Colon (tissue), 2 donors: ENCODE measurements at regions not wholly inside any gene's neighbourhood (a gene's known extent, or its start where the extent isn't known, plus 50 kb on each side); places are given as distances from the start of the nearest gene placed in this dataset.
"Not testable (repeated sequence)": the region's sequence is repeated elsewhere in the genome, so short reads cannot be mapped to it uniquely, and the experiment has no call there.

Source experiments
- FAIRE-seq: peaks from 2 replicates; lab custom pipeline; 2012; peaks lifted over from hg19 to GRCh38; lab: Jason Lieb, UNC
- donor health status: control.
- donor health status: control.

- no peak for FAIRE-seq
Measured at GRCh38 chr4:11698846-11699590, 270.3 kb upstream of the HS3ST1 start.

- no peak for FAIRE-seq
Measured at GRCh38 chr4:11698033-11698432, 269.3 kb upstream of the HS3ST1 start.

- no peak for FAIRE-seq
Measured at GRCh38 chr4:11693693-11694092, 265.0 kb upstream of the HS3ST1 start.

GRCh38 chr4:11691236-11691635 lies 262.5 kb upstream of the HS3ST1 start:
- FAIRE-seq: no peak

GRCh38 chr4:11687727-11688126 lies 259.0 kb upstream of the HS3ST1 start:
- FAIRE-seq: no peak

- no peak for FAIRE-seq
Measured at GRCh38 chr4:11685481-11685880, 256.8 kb upstream of the HS3ST1 start.

- FAIRE-seq: no peak
Measured at GRCh38 chr4:11675051-11675800, 246.5 kb upstream of the HS3ST1 start.

- FAIRE-seq: no peak
Measured at GRCh38 chr4:11670304-11670703, 241.6 kb upstream of the HS3ST1 start.

GRCh38 chr4:11669156-11669555 lies 240.5 kb upstream of the HS3ST1 start:
- no peak for FAIRE-seq

GRCh38 chr4:11663114-11663513 lies 234.4 kb upstream of the HS3ST1 start:
- FAIRE-seq: no peak

GRCh38 chr4:11650801-11651596 lies 222.3 kb upstream of the HS3ST1 start:
- no peak for FAIRE-seq

GRCh38 chr4:11647433-11647832 lies 218.7 kb upstream of the HS3ST1 start:
- no peak for FAIRE-seq

- not testable (repeated sequence) for FAIRE-seq
Measured at GRCh38 chr4:11643081-11643480, 214.4 kb upstream of the HS3ST1 start.

GRCh38 chr4:11640584-11640983 lies 211.9 kb upstream of the HS3ST1 start:
- no peak for FAIRE-seq

- no peak for FAIRE-seq
Measured at GRCh38 chr4:11636551-11636950, 207.9 kb upstream of the HS3ST1 start.

GRCh38 chr4:11636031-11636430 lies 207.3 kb upstream of the HS3ST1 start:
- FAIRE-seq: no peak

GRCh38 chr4:11635342-11635741 lies 206.6 kb upstream of the HS3ST1 start:
- no peak for FAIRE-seq

- no peak for FAIRE-seq
Measured at GRCh38 chr4:11634283-11634682, 205.6 kb upstream of the HS3ST1 start.

- FAIRE-seq: no peak
Measured at GRCh38 chr4:11633430-11633829, 204.7 kb upstream of the HS3ST1 start.

- FAIRE-seq: no peak
Measured at GRCh38 chr4:11632483-11632882, 203.8 kb upstream of the HS3ST1 start.

- FAIRE-seq: no peak
Measured at GRCh38 chr4:11632025-11632424, 203.3 kb upstream of the HS3ST1 start.

- no peak for FAIRE-seq
Measured at GRCh38 chr4:11631416-11631815, 202.7 kb upstream of the HS3ST1 start.
